Superior temporal gyrus (tissue), 1 donor: ENCODE measurements at regions not wholly inside any gene's neighbourhood (a gene's known extent, or its start where the extent isn't known, plus 50 kb on each side); places are given as distances from the start of the nearest gene placed in this dataset.

Experiments
- DNase-seq: peaks from one replicate; pipeline ENCODE4 v3.0.0-alpha.2; 2016; ENCODE audit errors: extremely low spot score

GRCh38 chrX:144791298-144791697, 456.0 kb upstream of the SPANXN1 start:
- no peak for DNase-seq

DNA sequence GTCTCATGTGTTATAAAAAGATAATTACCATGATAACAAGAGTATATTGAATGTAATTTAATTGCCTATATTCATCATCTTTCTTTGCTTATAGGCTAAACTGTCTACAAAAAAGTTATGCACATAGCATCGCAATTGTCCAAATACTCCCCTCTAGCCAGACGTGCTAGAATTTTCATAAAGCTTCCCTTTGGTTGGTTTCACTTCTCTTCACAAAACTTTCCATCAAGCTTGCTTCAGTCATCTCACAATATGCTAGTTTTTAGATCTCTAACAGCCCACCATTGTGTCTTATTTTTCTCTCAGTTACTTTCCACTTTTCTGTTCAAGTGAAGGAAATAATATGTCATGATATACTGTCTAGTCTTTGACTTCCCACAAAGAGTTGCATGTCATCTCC, 448.3 kb upstream of the SPANXN1 start:
- DNase-seq = no peak

- no peak for DNase-seq
Observed at GRCh38 chrX:144801786-144802185, 445.5 kb upstream of the SPANXN1 start.

DNA sequence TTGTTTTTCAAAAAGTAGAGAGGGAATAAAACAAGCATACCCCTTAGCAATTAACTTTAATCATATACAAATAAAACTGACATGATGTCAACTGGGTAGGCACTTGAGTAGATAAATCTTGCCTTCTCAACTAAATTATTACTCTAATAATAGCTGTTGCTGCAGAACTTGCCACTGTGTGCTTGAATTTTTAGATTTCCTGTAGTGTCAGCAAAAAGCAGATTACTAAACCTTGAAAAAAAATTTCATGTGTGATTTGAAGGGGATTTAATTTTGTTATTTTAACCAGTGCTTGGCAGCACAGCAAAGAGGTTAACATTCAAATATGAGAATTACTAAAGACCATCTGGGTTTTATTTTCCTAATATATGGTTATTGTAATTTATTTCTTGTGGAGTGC, 438.3 kb upstream of the SPANXN1 start:
- no peak for DNase-seq

GRCh38 chrX:144810539-144810938, 436.8 kb upstream of the SPANXN1 start:
- no peak for DNase-seq

DNA sequence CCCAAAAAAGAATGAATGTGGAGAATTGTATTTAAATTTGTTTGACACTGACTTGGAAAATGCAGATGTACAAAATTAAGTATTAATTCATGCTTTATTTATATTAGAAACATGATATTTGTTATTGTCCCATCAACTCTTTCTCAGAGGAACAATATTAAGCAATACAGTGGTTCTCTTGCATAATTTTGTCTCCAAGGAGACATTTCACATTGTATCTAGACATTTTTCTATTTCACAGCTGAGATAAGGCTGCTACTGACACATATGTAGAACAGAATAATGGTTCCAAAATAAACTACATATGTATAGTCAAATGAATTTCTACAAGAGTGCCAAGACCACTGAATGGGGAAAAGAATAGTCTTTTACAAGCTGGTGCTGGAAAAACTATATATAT, 427.9 kb upstream of the SPANXN1 start:
- DNase-seq = no peak

- no peak for DNase-seq
Observed at GRCh38 chrX:144840616-144841015, 406.7 kb upstream of the SPANXN1 start.

DNA sequence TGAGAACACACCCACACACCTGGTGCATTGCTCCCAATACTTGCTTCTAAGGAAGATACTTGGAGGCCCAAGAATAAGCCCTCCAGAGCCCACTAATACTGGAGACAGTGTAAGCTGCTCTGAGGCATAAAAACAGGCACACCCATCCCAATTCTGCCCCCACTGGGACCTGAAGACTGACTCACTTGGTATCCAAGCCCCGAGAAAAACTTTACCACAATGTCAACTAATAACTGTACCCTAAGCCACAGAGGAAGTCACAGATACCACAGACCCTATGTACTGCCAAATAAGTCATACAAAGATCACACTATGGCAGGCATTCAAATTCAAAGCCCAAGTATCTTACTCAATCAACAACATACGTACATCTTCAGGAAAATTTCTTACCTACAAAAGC, 398.2 kb upstream of the SPANXN1 start:
- DNase-seq = no peak

DNA sequence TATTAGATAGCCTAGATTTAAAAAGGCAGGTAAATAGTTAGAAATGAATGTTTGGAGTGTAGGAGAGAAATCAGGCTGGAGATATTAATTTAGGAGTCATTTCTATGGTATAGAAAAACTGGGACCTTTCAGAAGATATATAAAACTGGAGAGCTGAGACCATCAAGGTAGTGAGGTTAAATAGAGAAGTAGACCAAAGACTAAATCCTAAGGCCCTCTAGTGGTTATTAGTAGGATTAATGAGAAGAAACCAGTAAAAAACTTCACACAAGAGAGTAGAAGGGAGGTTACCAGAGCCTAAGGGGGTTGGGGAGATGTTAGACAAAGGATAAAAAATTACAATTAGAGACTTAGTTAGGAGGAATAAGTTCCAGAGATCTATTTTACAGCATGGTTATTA, 351.0 kb upstream of the SPANXN1 start:
- no peak for DNase-seq

GRCh38 chrX:144901521-144901920, 345.8 kb upstream of the SPANXN1 start:
- no peak for DNase-seq

DNA sequence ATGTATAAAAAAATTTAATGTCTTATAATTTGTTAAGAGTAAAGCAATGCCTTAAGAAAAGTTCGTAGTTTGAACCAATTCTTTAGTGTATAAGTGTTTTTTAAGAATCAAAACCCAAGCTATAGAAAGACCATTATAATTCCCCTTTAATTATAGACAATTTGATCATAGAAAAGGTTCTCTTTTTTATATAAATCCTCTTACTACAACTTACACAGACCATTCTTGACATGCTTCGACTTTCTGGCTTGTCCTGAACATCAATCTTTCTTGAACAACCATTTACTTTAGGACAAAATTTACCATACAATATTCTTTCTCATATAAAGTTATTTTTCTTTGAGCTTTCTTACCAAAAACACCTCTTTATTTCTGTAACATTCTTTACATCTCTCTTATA, 330.5 kb upstream of the SPANXN1 start:
- no peak for DNase-seq

- no peak for DNase-seq
Observed at GRCh38 chrX:144918936-144919335, 328.4 kb upstream of the SPANXN1 start.

DNA sequence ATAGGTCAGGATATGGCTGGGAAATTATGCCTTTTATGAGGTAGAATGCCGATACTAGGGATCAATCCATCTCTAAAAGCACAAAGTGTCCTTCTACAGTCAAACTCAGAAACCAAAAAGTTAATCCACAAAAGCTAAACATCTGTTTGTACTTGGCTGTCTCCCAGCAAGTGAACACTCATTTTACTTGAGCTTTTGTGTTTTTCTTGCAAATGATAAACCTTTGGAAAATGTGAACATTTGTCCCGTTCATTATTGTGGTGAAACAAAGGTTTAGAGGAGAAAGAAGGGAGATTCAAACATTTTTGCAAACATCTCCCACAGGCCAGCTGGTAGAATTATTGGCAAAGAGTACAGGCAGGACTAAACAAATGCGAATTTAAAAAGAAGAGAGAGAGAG, 300.6 kb upstream of the SPANXN1 start:
- no peak for DNase-seq
